ENCODE measurements at regions not wholly inside any gene's neighbourhood (a gene's known extent, or its start where the extent isn't known, plus 50 kb on each side); places are given as distances from the start of the nearest gene placed in this dataset.

DNA sequence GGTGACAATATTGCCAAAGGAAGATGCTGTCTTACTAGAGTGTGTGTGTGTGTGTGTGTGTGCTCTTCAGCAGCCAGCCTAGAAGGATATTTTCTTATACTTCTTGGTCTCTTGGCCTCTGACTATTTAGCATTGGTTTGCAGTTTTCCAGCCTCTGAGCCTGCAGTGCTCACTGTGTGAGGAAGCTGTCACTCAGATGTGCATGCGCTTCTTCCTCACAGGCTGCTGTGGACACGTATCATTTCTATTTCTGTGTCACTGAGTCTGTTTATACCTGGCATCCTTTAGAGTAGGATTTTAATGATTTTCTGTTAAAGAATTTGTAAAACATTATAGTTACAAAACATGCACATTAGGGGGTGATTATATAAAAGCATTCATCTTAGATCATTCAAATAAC, 83.3 kb downstream of the ALDH8A1 start:
- DNase-seq (ENCODE audit: low read depth in 2 of 2) = no peak

DNA sequence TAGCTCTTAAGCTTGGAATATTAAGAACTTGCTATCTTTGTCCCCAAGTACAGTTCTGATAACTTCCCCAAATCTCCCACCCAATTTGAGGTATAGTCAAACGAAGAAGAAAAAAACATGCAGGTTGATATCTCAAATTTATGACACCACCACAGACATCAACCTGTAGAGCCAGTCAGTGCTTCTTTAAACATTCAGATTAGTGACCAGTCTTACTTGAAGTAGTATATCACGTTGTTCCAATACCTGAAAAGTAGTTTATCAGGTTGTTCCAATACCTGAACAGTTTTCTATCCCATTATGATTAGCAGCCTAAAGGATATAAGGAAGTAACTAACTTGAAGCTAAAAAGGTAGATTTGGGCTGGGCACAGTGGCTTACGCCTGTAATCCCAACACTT, 85.3 kb downstream of the ALDH8A1 start:
- no peak for DNase-seq (ENCODE audit: low read depth in 2 of 2)

DNA sequence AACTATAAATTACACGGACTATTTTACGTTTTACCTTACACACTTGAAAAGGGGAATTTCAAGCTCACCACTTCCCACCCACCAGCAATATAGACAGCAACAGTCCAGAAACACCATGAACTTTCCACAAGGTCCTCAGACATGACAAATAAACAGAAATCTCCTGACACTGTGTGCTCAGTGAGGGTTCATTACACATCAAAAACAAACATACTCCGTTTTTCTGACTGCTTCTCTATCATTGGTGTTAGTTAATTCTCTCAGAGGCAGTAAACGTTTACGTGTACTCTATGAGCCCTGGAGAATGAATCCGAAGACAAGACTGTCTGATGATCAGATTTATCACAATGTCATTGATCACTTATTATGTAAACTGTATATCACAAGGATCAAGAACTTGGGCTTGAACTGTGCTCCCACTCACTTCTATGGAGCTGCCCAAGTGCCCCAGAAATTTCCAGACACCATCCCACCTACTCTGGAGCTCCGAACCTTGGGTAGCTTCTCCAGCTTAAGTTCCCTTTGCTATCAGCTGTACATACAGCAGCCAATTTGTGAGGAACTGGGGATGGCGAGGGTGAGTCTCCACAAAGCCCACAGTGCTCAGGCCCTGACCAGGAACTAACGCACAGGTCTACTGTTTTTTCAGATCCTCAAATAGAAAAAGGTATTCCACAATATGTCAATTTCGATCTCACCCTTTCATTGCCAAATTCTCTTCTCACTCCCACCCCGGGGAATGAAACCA, 86.0 kb downstream of the ALDH8A1 start:
- no peak for DNase-seq (ENCODE audit: low read depth in 2 of 2)

DNA sequence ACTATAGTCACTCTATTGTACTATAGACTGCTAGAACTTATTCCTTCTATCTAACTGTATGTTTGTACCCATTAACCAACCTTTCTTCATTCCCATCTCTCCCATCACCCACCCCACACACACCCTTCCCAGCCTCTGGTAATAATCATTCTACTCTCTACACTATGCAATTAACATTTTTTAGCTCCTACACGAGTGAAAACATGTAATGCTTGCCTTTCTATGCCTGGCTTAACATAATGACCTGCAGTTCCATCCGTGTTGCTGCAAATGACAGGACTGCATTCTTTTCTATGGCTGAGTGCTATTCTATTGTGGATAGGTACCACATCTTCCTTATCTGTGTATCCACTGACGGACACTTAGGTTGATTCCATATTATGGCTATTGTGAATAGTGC, 95.5 kb downstream of the ALDH8A1 start:
- no peak for DNase-seq (ENCODE audit: low read depth in 2 of 2)

DNA sequence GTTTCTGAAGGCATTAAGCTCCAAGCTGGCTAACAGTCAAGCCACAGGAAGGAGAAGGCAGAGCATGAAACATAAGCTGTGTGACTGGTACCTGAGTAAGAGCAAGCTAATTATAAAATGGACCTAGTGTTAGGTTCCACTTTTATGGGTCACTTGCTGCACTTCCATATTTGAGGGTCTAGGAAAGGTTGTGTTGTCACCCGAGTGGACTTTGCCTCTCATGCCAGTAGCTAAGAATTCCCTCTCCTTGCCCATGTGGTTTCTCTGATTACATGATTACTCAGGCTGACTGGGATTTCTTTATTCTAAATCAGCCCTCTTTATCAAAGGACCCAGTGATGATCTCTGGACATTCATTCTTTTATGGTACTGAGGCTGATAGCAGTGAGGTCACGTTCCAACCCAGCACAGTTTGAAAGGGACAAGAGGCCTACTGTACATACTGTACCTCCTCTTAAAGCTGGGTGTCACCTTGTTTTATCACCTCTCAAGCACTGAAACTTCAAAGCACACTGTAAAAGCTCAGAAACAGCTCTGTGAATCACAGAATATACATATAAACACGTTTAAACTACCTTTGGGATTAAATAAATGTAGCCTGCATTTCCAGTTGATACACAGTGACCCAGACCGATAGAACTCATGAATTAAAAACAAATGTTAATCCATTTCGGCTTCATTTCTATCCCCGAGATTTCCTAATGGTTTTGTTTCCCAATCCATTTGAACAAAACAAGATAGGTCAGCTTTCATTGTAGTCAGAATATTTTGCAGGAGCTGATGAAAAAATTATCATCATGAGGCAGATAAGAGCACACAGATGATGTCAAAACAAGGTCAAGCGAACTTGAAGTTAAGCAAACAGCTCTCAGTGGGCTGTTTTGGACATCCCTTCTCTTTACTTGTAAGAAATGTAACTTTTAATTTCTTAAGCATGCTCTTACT, 96.5 kb downstream of the ALDH8A1 start:
- no peak for DNase-seq (ENCODE audit: low read depth in 2 of 2)

- no peak for DNase-seq (ENCODE audit: low read depth in 2 of 2)
These were observed 98.4 kb downstream of the ALDH8A1 start for GRCh38 chr6:134851548-134851947.

DNA sequence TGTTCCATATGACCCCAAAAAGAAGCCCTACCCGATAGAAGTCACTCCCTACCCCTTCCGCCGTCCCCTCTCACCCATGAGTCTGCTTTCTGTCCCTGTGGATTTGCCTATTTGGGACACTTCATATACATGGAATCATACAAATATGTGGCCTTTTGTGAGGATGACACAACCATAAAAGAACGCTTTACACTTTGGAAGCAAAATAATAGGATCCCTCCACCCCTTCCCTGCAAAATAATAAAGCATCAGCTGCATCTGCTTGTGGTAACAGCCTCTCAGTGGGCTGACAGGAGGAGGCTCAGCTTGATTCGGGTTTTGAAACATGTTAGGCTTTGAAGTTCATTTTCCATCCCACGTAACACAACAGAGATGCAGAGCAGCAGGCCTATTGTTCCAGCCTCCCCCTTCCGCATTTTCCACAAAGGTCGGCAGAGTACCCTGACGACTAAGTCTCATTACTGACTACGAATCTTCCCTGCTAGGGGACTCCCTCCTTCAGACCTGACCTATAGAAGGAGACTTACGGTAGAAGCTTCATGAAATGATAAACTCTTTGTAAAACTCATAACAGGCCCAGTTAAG, 99.1 kb downstream of the ALDH8A1 start:
- no peak for DNase-seq (ENCODE audit: low read depth in 2 of 2)

GRCh38 chr6:134849920-134850447, 99.9 kb downstream of the ALDH8A1 start:
- DNase-seq (ENCODE audit: low read depth in 2 of 2) = no peak

DNA sequence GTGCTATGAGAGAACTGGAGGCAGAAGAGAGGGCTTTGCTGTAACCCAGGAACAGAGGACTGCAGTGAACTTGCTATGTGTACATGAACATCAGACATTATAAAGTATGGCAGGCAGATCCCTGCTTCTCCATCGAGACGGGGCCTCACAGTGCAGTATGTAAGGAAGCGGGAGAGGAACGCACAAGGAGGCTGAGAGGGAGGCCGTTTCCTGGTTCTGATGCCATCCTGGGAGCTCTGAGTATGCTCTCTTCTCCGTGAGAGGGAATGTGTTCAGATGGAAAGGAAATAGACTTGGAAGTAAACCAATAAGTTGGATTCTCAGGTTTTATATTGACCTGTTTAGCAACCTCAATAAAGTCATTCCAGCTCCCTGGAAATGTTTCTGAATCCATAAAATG, 101.8 kb downstream of the ALDH8A1 start:
- no peak for DNase-seq (ENCODE audit: low read depth in 2 of 2)

- DNase-seq (ENCODE audit: low read depth in 2 of 2) = no peak
These were observed 103.0 kb downstream of the ALDH8A1 start for GRCh38 chr6:134846865-134847264.

DNA sequence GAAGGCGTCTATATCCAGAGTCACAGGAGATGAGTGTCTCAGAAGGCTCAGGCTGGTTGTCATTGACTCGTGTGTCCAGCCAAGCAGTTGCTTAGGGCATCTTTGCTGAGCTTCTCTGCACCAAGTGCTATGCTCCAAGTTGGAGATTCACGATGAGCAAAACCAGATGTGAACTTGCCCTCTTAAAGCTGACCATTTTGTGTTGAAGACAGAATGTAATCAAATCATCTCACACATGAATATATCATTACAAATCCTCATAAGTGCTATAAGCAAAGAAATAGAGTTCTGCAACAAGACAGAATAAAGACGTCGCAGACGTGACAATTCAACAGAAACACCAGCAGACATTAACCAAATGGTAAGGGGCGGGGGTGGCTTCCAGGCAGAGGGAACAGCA, 103.9 kb downstream of the ALDH8A1 start:
- no peak for DNase-seq (ENCODE audit: low read depth in 2 of 2)

- DNase-seq (ENCODE audit: low read depth in 2 of 2) = no peak
These were observed 105.8 kb downstream of the ALDH8A1 start for GRCh38 chr6:134844120-134844519.

- DNase-seq (ENCODE audit: low read depth in 2 of 2) = no peak
These were observed 109.6 kb downstream of the ALDH8A1 start for GRCh38 chr6:134840086-134840867.

DNA sequence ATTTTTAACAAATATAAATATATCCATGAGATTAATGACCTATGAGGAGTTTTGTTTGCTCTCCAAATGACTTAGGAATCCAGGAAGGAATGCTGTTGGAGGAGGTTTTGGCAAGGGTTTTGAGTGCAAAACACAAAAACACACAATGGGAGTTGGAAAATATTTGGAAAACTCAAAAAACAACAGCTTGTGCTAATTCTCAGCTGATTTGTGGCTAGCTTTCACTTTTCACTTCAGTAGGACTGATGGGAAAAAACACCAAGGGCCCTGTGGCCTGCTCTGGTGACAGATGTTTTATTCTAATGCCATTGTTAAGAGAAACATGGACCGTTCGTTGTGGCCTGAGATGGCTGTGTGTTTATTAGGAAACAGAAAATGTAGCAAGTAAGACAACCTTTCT, 113.9 kb downstream of the ALDH8A1 start:
- no peak for DNase-seq (ENCODE audit: low read depth in 2 of 2)

GRCh38 chr6:134830940-134831339, 119.0 kb downstream of the ALDH8A1 start:
- DNase-seq (ENCODE audit: low read depth in 2 of 2) = no peak

- DNase-seq (ENCODE audit: low read depth in 2 of 2) = no peak
These were observed 119.7 kb downstream of the ALDH8A1 start for GRCh38 chr6:134830194-134830593.

GRCh38 chr6:134828641-134829040, 121.3 kb downstream of the ALDH8A1 start:
- no peak for DNase-seq (ENCODE audit: low read depth in 2 of 2)

DNA sequence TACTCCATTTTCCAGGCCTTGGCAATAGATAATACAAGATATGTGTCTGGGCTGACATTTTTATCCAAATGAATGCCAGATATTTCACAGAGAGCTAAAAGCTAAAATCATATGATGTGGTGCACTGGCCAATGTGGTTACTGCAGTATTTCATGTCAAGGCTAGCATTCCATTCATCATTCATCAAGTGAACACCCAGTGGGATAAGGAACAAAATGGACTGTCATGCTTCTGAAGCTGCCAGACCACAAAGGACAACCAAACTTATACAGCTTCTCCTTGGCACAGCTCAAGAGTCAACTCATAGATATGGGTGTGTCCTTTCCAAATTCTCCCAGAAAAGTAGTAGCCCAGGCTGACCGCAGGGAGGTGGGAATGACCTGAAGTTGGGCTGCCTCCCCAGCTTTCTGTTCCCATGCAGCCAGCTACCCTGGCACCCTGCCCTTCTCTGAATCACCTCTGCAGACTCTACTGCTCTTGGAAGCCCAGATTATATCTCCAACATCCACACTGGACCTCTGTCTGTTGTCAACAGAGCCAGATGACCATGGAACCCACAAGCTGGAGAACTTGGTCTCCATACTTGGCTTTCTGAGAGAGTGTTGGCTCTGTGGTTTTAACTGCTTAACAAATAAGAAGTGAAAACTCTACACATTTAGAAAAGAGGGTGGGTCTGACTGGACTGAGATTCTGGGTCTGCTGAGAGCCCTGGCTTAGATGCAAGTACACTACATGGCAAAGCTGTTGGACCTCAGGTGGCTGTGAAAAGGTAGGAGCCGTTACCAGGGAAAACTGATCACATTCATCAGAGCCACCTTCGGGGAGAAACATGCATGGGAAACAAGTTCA, 122.8 kb downstream of the ALDH8A1 start:
- DNase-seq (ENCODE audit: low read depth in 2 of 2) = peak; percentile 93

DNA sequence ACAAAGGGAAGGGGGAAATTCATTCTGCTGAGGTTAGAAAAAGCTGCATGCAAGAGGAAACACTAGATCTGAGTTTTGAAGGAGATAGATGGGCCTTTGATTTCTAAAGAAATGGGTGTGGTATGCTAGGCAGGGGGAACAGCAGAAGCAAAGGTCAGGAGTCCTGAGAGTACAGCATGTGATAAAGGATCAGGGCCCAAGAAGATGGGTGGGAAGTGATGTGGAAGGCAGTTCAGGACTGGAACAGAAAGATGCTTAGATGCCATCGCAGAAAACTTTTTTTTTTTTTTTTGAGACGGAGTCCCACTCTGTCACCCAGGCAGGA, 126.2 kb downstream of the ALDH8A1 start:
- DNase-seq (ENCODE audit: low read depth in 2 of 2) = no peak

- DNase-seq (ENCODE audit: low read depth in 2 of 2) = peak; percentile 56 to 60
These were observed 126.8 kb downstream of the ALDH8A1 start for GRCh38 chr6:134822920-134823709.
